ENCODE measurements at regions not wholly inside any gene's neighbourhood (a gene's known extent, or its start where the extent isn't known, plus 50 kb on each side); places are given as distances from the start of the nearest gene placed in this dataset.

- no peaks in the 10 kb centered on the region for H3K27me3 ChIP-seq (ENCODE audit: insufficient read depth, low read length)
- no peak overlapping the region for H3K4me3 ChIP-seq (ENCODE audit: low read length)
- no peaks in the 10 kb centered on the region; the same call in 1 of the 2 replicates for H3K9me3 ChIP-seq (ENCODE audit: insufficient read depth, low read depth, low read length)
Observed at GRCh38 chrX:78540171-78540570, 119.0 kb downstream of the RTL3 start.

GRCh38 chrX:78534221-78534620 lies 124.9 kb downstream of the RTL3 start:
- no peaks in the 10 kb centered on the region for H3K9me3 ChIP-seq (ENCODE audit: insufficient read depth, low read depth, low read length)
- no peaks in the 10 kb centered on the region for H3K4me1 ChIP-seq (ENCODE audit: insufficient read depth, low read length)
- H3K4me3 ChIP-seq (ENCODE audit: low read length), result no peak overlapping the region
- no peaks in the 10 kb centered on the region for H3K27me3 ChIP-seq (ENCODE audit: insufficient read depth, low read length)
- no peak overlapping the region for H3K27ac ChIP-seq (ENCODE audit: low read length)
- H3K36me3 ChIP-seq (ENCODE audit: insufficient read depth, low read depth, low read length), result no peaks in the 10 kb centered on the region
- H3K9ac ChIP-seq (ENCODE audit: low read depth, low read length), result no peak overlapping the region

More at GRCh38 chrX:78540171-78540570, 119.0 kb downstream of the RTL3 start:
- H3K9ac ChIP-seq (ENCODE audit: low read depth, low read length), result no peak overlapping the region
- no peaks in the 10 kb centered on the region for H3K4me1 ChIP-seq (ENCODE audit: insufficient read depth, low read length)
- H3K27ac ChIP-seq (ENCODE audit: low read length), result no peak overlapping the region
- no peaks in the 10 kb centered on the region for H3K36me3 ChIP-seq (ENCODE audit: insufficient read depth, low read depth, low read length)

DNA sequence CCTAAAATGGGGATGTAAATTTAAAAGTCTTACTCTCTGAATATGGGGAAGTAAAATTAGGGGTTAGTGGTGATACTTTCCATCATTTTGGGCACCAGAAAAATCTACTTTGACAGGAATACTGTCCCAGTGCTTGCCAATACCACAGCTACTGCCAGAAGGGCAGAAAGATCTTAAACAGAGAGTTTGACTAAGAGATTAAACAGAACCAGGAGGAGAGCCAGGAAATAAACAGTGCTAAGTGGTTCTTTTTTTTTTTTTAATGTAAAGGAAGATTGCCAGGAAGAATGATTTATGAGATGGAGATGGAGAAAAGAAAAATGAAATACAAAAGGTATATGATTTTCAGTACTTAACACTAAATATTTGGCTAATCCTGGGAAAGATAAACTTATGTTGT lies 126.8 kb downstream of the RTL3 start:
- no peaks in the 10 kb centered on the region for H3K9me3 ChIP-seq (ENCODE audit: insufficient read depth, low read depth, low read length)
- H3K9ac ChIP-seq (ENCODE audit: low read depth, low read length), result no peak overlapping the region
- H3K27ac ChIP-seq (ENCODE audit: low read length), result no peak overlapping the region
- H3K36me3 ChIP-seq (ENCODE audit: insufficient read depth, low read depth, low read length), result no peaks in the 10 kb centered on the region
- no peaks in the 10 kb centered on the region for H3K4me1 ChIP-seq (ENCODE audit: insufficient read depth, low read length)
- no peak overlapping the region for H3K4me3 ChIP-seq (ENCODE audit: low read length)
- H3K27me3 ChIP-seq (ENCODE audit: insufficient read depth, low read length), result no peaks in the 10 kb centered on the region

GRCh38 chrX:78527818-78528217 lies 131.3 kb downstream of the RTL3 start:
- no peak overlapping the region for H3K4me3 ChIP-seq (ENCODE audit: low read length)
- no peaks in the 10 kb centered on the region for H3K27me3 ChIP-seq (ENCODE audit: insufficient read depth, low read length)
- H3K36me3 ChIP-seq (ENCODE audit: insufficient read depth, low read depth, low read length), result no peaks in the 10 kb centered on the region
- no peak overlapping the region for H3K27ac ChIP-seq (ENCODE audit: low read length)
- H3K9me3 ChIP-seq (ENCODE audit: insufficient read depth, low read depth, low read length), result no peaks in the 10 kb centered on the region
- peaks cover 6% of the 10 kb centered on the region; the same call in 1 of the 2 replicates for H3K4me1 ChIP-seq (ENCODE audit: insufficient read depth, low read length)
- no peak overlapping the region for H3K9ac ChIP-seq (ENCODE audit: low read depth, low read length)

DNA sequence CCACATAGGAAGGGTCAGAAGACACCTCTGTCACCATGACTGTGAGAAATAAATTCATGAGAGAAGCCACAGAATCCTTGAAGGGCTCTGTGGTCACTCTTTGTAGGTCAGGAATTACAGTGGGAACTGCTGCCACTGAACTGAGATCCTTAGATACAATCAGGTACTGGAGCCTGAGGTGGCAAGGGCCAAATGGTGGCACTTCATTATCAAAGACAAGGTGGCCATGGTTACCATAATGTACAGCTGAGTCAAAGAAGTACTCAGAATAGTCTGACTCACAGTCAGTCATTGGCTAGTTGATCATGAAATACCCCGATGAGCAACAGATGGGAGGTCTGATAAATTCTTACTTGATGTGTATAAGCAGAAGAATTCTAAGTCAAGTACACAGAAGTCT lies 131.9 kb downstream of the RTL3 start:
- H3K36me3 ChIP-seq (ENCODE audit: insufficient read depth, low read depth, low read length), result no peaks in the 10 kb centered on the region
- H3K9ac ChIP-seq (ENCODE audit: low read depth, low read length), result no peak overlapping the region
- no peak overlapping the region for H3K4me3 ChIP-seq (ENCODE audit: low read length)
- no peaks in the 10 kb centered on the region for H3K9me3 ChIP-seq (ENCODE audit: insufficient read depth, low read depth, low read length)
- H3K27me3 ChIP-seq (ENCODE audit: insufficient read depth, low read length), result no peaks in the 10 kb centered on the region
- peaks cover 6% of the 10 kb centered on the region; the same call in 1 of the 2 replicates for H3K4me1 ChIP-seq (ENCODE audit: insufficient read depth, low read length)
- H3K27ac ChIP-seq (ENCODE audit: low read length), result no peak overlapping the region

- Histone ChIP-seq H3K9me3 (ENCODE audit: insufficient read depth, low read depth, low read length) (no peaks in the 10 kb centered on the region), H3K27ac (ENCODE audit: low read length) (no peak overlapping the region), H3K36me3 (ENCODE audit: insufficient read depth, low read depth, low read length) (no peaks in the 10 kb centered on the region), H3K4me3 (ENCODE audit: low read length) (no peak overlapping the region), H3K9ac (ENCODE audit: low read depth, low read length) (no peak overlapping the region), H3K27me3 (ENCODE audit: insufficient read depth, low read length) (no peaks in the 10 kb centered on the region), H3K4me1 (ENCODE audit: insufficient read depth, low read length) (peaks cover 6% of the 10 kb centered on the region; the same call in 1 of the 2 replicates)
Observed at GRCh38 chrX:78522601-78523000, 136.5 kb downstream of the RTL3 start.

DNA sequence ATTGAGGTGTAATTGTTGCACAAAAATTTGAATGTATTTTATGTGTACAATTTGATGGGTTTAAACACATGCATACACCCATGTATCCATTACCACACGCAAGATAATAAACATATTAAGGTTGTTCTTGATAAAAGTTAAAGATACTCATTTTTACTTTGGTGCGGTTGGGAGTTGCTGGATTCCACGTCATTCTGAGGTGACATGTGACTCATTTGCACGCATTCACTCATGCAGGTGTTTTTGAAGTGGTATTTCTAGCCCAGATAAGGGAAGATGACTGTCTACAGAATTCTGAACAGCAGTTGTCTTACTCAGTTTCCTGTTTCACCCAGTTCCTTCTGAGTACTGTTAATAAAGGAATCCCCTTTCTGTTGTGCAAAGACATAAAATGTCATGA lies 142.0 kb downstream of the RTL3 start:
- Histone ChIP-seq H3K4me3 (ENCODE audit: low read length) (no peak overlapping the region), H3K4me1 (ENCODE audit: insufficient read depth, low read length) (peaks cover 11% of the 10 kb centered on the region), H3K9ac (ENCODE audit: low read depth, low read length) (no peak overlapping the region), H3K9me3 (ENCODE audit: insufficient read depth, low read depth, low read length) (no peaks in the 10 kb centered on the region), H3K27ac (ENCODE audit: low read length) (no peak overlapping the region), H3K36me3 (ENCODE audit: insufficient read depth, low read depth, low read length) (no peaks in the 10 kb centered on the region), H3K27me3 (ENCODE audit: insufficient read depth, low read length) (no peaks in the 10 kb centered on the region)

DNA sequence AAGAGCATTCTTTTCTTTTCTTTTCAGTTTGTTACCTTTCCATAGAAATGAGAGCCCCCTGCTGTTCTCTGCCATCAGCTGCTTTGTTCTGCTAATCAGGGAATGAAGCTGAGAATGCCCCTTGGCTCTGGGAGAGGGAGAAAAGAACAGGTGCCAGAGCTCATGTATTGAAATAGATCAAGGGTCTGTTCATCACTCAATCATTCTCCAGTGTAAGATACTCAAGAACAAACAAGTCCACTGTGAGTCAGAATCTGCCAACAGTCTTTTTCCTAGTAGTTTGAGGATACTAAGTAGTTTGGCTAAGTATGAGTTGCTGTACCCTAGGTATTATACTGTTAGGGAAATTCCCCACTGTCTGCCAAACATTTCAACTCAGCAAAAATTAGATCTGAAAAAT lies 144.3 kb downstream of the RTL3 start:
- Histone ChIP-seq H3K27ac (ENCODE audit: low read length) (peak overlapping the region; percentile 85), H3K9me3 (ENCODE audit: insufficient read depth, low read depth, low read length) (no peaks in the 10 kb centered on the region), H3K27me3 (ENCODE audit: insufficient read depth, low read length) (no peaks in the 10 kb centered on the region), H3K9ac (ENCODE audit: low read depth, low read length) (peak overlapping the region; percentile 61; the same call in 1 of the 2 replicates), H3K4me3 (ENCODE audit: low read length) (0 out of 2 replicates have a peak overlapping the region, but pooled peaks have one; percentile 5), H3K4me1 (ENCODE audit: insufficient read depth, low read length) (peaks cover 11% of the 10 kb centered on the region), H3K36me3 (ENCODE audit: insufficient read depth, low read depth, low read length) (no peaks in the 10 kb centered on the region)

DNA sequence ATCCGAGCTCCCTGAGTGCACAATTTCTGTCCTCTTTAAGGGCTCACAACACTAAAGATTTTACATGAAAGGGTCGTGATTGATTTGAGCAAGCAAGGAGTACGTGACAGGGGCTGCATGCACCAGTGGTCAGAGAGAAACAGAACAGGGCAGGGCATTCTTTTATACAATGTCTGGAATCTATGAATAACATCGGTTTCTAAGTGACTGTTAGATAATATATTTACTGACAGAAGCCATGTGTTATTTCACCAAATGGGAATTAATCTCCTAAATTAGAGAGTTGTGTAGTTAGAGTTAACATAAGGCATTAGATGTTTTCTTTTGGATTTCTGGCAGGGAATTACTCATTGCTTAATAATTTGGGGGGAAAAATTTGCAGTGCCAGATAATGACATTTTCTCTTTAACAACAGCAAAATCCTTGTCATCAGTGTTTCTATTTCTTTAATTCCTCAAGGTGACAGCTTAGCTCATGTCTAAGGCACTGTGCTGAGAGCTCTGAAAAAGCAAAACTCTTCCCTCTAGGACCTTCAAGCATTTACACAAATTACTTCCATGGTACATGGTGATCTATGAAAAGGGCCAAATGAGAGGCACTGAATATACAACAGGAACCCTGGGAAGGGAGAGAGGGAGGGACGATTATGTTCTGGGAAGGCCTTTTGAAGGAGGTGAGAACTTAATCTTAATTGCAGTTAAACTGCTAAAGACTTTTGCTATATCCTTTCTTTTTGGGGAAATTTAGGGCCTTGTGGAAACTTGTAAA lies 145.0 kb downstream of the RTL3 start:
- peak overlapping the region; percentile 85 for H3K27ac ChIP-seq (ENCODE audit: low read length)
- no peaks in the 10 kb centered on the region for H3K9me3 ChIP-seq (ENCODE audit: insufficient read depth, low read depth, low read length)
- H3K36me3 ChIP-seq (ENCODE audit: insufficient read depth, low read depth, low read length), result no peaks in the 10 kb centered on the region
- H3K4me3 ChIP-seq (ENCODE audit: low read length), result peak overlapping the region; percentile 5; the same call in 1 of the 2 replicates
- H3K27me3 ChIP-seq (ENCODE audit: insufficient read depth, low read length), result no peaks in the 10 kb centered on the region
- peak overlapping the region; percentile 28; the same call in 1 of the 2 replicates for H3K9ac ChIP-seq (ENCODE audit: low read depth, low read length)
- H3K4me1 ChIP-seq (ENCODE audit: insufficient read depth, low read length), result peaks cover 11% of the 10 kb centered on the region

GRCh38 chrX:78506248-78506647 lies 152.9 kb downstream of the RTL3 start:
- Histone ChIP-seq H3K9me3 (ENCODE audit: insufficient read depth, low read depth, low read length) (no peaks in the 10 kb centered on the region), H3K4me3 (ENCODE audit: low read length) (no peak overlapping the region), H3K4me1 (ENCODE audit: insufficient read depth, low read length) (no peaks in the 10 kb centered on the region), H3K9ac (ENCODE audit: low read depth, low read length) (no peak overlapping the region), H3K27ac (ENCODE audit: low read length) (no peak overlapping the region), H3K36me3 (ENCODE audit: insufficient read depth, low read depth, low read length) (no peaks in the 10 kb centered on the region), H3K27me3 (ENCODE audit: insufficient read depth, low read length) (no peaks in the 10 kb centered on the region)

DNA sequence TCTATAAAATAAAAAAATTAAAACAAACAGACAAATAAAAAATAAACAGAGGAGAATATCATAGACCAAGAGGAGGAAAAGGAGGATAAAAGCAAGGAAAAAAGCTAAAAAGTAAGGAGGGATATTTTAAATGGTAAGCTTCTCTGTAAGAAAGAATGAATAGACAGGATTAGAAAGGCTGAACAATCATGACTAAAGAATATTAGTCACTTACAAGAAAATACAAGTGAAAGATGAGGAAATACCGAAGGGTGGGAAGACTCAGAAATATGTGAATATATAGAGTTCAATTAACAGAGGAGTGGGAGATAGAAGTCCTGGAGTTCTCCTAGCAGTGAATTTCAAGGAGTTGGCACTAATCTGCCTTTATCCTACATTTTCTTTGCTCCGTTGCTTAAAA lies 162.6 kb downstream of the RTL3 start:
- H3K27me3 ChIP-seq (ENCODE audit: insufficient read depth, low read length), result no peaks in the 10 kb centered on the region

GRCh38 chrX:78493180-78493579 lies 165.8 kb upstream of the CYSLTR1 start:
- no peaks in the 10 kb centered on the region for H3K9me3 ChIP-seq (ENCODE audit: insufficient read depth, low read depth, low read length)
- H3K9ac ChIP-seq (ENCODE audit: low read depth, low read length), result no peak overlapping the region
- no peaks in the 10 kb centered on the region for H3K36me3 ChIP-seq (ENCODE audit: insufficient read depth, low read depth, low read length)
- no peak overlapping the region for H3K4me3 ChIP-seq (ENCODE audit: low read length)
- H3K27me3 ChIP-seq (ENCODE audit: insufficient read depth, low read length), result no peaks in the 10 kb centered on the region
- no peak overlapping the region for H3K27ac ChIP-seq (ENCODE audit: low read length)
- H3K4me1 ChIP-seq (ENCODE audit: insufficient read depth, low read length), result no peaks in the 10 kb centered on the region

More for the DNA sequence above, 162.6 kb downstream of the RTL3 start:
- Histone ChIP-seq H3K36me3 (ENCODE audit: insufficient read depth, low read depth, low read length) (no peaks in the 10 kb centered on the region), H3K4me1 (ENCODE audit: insufficient read depth, low read length) (no peaks in the 10 kb centered on the region), H3K9me3 (ENCODE audit: insufficient read depth, low read depth, low read length) (no peaks in the 10 kb centered on the region), H3K4me3 (ENCODE audit: low read length) (no peak overlapping the region), H3K9ac (ENCODE audit: low read depth, low read length) (no peak overlapping the region), H3K27ac (ENCODE audit: low read length) (no peak overlapping the region)
